K562 (cell line): ENCODE measurements at regions not wholly inside any gene's neighbourhood (a gene's known extent, or its start where the extent isn't known, plus 50 kb on each side); places are given as distances from the start of the nearest gene placed in this dataset.

Source experiments
- ARHGAP35 ChIP-seq: fragments of 450-650 bp; IDR thresholded peaks from 2 replicates; pipeline ENCODE4 v1.6.1; 2018; ENCODE audit not compliant: partially characterized antibody
- ARID3A ChIP-seq: IDR thresholded peaks from 2 replicates; pipeline ENCODE4 v1.6.1; 2012; ENCODE audit warnings: low read depth, low read length, improper control_type of control experiment, borderline replicate concordance
- ATF6 ChIP-seq: sonication (generic); formaldehyde crosslinking; IDR thresholded peaks from 2 replicates; pipeline ENCODE4 v1.4.0; 2020; ENCODE audit warnings: mild to moderate bottlenecking, missing genetic modification reagents
- COPS2 ChIP-seq: fragments of 450-650 bp; conservative IDR thresholded peaks from 2 replicates; pipeline ENCODE4 v1.6.1; 2016; ENCODE audit warnings: mild to moderate bottlenecking, moderate library complexity
- ELF2 ChIP-seq: fragments of 250-450 bp; sonication (Bioruptor Pico); IDR thresholded peaks from 2 replicates; pipeline ENCODE4 v1.5.0; 2021; ENCODE audit warnings: mild to moderate bottlenecking
- ESRRB ChIP-seq: fragments of 250-450 bp; sonication (Bioruptor Pico); IDR thresholded peaks from 2 replicates; pipeline ENCODE4 v1.5.0; 2020; ENCODE audit warnings: mild to moderate bottlenecking, moderate library complexity, borderline replicate concordance
- FUS ChIP-seq: fragments of 200-400 bp; formaldehyde crosslinking; optimal IDR thresholded peaks from 2 replicates; pipeline ENCODE3; 2017; ENCODE audit warnings: low read depth, low read length
- HNRNPH1 ChIP-seq: fragments of 200-400 bp; formaldehyde crosslinking; optimal IDR thresholded peaks from 2 replicates; pipeline ENCODE3; 2017; ENCODE audit warnings: low read depth, mild to moderate bottlenecking, low read length, moderate library complexity
- KLF13 ChIP-seq: fragments of 450-650 bp; IDR thresholded peaks from 2 replicates; pipeline ENCODE4 v1.6.1; 2016; ENCODE audit warnings: missing genetic modification characterization, low read depth, mild to moderate bottlenecking, missing compliant biosample characterization, moderate library complexity, borderline replicate concordance
- MAFF ChIP-seq: IDR thresholded peaks from 2 replicates; pipeline ENCODE4 v1.6.1; 2012; ENCODE audit warnings: low read length, improper control_type of control experiment
- MAFK ChIP-seq: IDR thresholded peaks from 2 replicates; pipeline ENCODE4 v1.6.1; 2011; ENCODE audit warnings: low read length, improper control_type of control experiment
- MEIS2 ChIP-seq: fragments of 450-650 bp; IDR thresholded peaks from 2 replicates; pipeline ENCODE4 v1.6.1; 2014; ENCODE audit warnings: mild to moderate bottlenecking; ENCODE audit not compliant: partially characterized antibody
- NFE2 ChIP-seq: IDR thresholded peaks from 2 replicates; pipeline ENCODE4 v1.6.1; 2014; ENCODE audit warnings: antibody characterized with exemption, low read depth
- PCBP2 ChIP-seq: fragments of 200-400 bp; formaldehyde crosslinking; IDR thresholded peaks from 2 replicates; pipeline ENCODE4 v1.6.1; 2018; ENCODE audit warnings: low read length, low read depth, mild to moderate bottlenecking, moderate library complexity; ENCODE audit not compliant: poor library complexity, severe bottlenecking
- PKNOX1 ChIP-seq: fragments of 450-650 bp; IDR thresholded peaks from 2 replicates; pipeline ENCODE4 v1.6.1; 2016
- SIN3B ChIP-seq: fragments of 450-650 bp; IDR thresholded peaks from 2 replicates; pipeline ENCODE4 v1.6.1; 2017; ENCODE audit warnings: low read depth, mild to moderate bottlenecking, moderate library complexity
- SMC3 ChIP-seq: conservative IDR thresholded peaks from 2 replicates; pipeline ENCODE4 v1.6.1; 2011; ENCODE audit warnings: low read depth, low read length, improper control_type of control experiment; ENCODE audit not compliant: insufficient read depth
- SREBF1 ChIP-seq: fragments of 150-350 bp; IDR thresholded peaks from 2 replicates; pipeline ENCODE4 v1.6.1; 2014; ENCODE audit warnings: antibody characterized with exemption, low read depth, low read length, borderline replicate concordance
- THRA ChIP-seq: fragments of 450-650 bp; IDR thresholded peaks from 2 replicates; pipeline ENCODE4 v1.6.1; 2017; ENCODE audit warnings: mild to moderate bottlenecking, moderate library complexity
- ZBTB1 ChIP-seq: sonication (generic); formaldehyde crosslinking; IDR thresholded peaks from 2 replicates; pipeline ENCODE4 v1.8.1; 2023; ENCODE audit warnings: missing genetic modification reagents, low read depth, mild to moderate bottlenecking, borderline replicate concordance
- ZEB2 ChIP-seq: fragments of 450-650 bp; IDR thresholded peaks from 2 replicates; pipeline ENCODE4 v1.6.1; 2016
- ZNF134 ChIP-seq: fragments of 250-450 bp; sonication (Bioruptor Pico); conservative IDR thresholded peaks from 2 replicates; pipeline ENCODE4 v1.4.0; 2020
- ZNF217 ChIP-seq: sonication (generic); formaldehyde crosslinking; IDR thresholded peaks from 2 replicates; pipeline ENCODE4 v1.8.0; 2022; ENCODE audit warnings: mild to moderate bottlenecking, missing genetic modification reagents
- ZNF384 ChIP-seq: IDR thresholded peaks from 2 replicates; pipeline ENCODE4 v1.6.1; 2012; ENCODE audit warnings: low read depth, low read length, improper control_type of control experiment
- ZNF764 ChIP-seq: fragments of 250-450 bp; sonication (Bioruptor Pico); IDR thresholded peaks from 2 replicates; pipeline ENCODE4 v1.4.0; 2020; ENCODE audit warnings: low read depth, mild to moderate bottlenecking, moderate library complexity

- TF ChIP-seq COPS2 (no peak), ZBTB1 (CRISPR knock-in tag) (no peak), MAFK (peak; percentile 66; the same call in 1 of the 2 replicates), MAFF (peak; percentile 69), THRA (no peak), NFE2 (peak; percentile 76), PKNOX1 (peak; percentile 42; the same call in 1 of the 2 replicates), SMC3 (no peak), ZNF384 (no peak), HNRNPH1 (no peak), MEIS2 (peak; percentile 42), ARHGAP35 (no peak), ESRRB (CRISPR knock-in tag) (no peak), ZNF217 (CRISPR knock-in tag) (no peak), ATF6 (no peak), ZEB2 (no peak), ARID3A (no peak), ZNF764 (CRISPR knock-in tag) (no peak), FUS (no peak), KLF13 (tag) (no peak), ELF2 (CRISPR knock-in tag) (no peak), SREBF1 (no peak), ZNF134 (CRISPR knock-in tag) (no peak), PCBP2 (no peak), SIN3B (no peak)
These were observed 160.3 kb upstream of the RASGEF1B start (continued) for GRCh38 chr4:81631958-81632441.
